DOHH2 (cell line): ENCODE measurements at regions not wholly inside any gene's neighbourhood (a gene's known extent, or its start where the extent isn't known, plus 50 kb on each side); places are given as distances from the start of the nearest gene placed in this dataset.

ENCODE experiments used
- EZH2phosphoT487 ChIP-seq: fragments of 200-600 bp; sonication (generic); IDR thresholded peaks from 2 replicates; pipeline ENCODE4 v1.6.1; 2017; ENCODE audit warnings: borderline replicate concordance, mild to moderate bottlenecking, antibody characterized with exemption, low read length, moderate library complexity, mixed read lengths
- TF ChIP-seq, protein P1 (sequence below): fragments of 200-600 bp; sonication (generic); IDR thresholded peaks from one replicate; pipeline ENCODE4 v1.5.1; 2014; ENCODE audit warnings: antibody characterized with exemption, mild to moderate bottlenecking, low read depth, low read length; ENCODE audit not compliant: poor library complexity, severe bottlenecking

DNA sequence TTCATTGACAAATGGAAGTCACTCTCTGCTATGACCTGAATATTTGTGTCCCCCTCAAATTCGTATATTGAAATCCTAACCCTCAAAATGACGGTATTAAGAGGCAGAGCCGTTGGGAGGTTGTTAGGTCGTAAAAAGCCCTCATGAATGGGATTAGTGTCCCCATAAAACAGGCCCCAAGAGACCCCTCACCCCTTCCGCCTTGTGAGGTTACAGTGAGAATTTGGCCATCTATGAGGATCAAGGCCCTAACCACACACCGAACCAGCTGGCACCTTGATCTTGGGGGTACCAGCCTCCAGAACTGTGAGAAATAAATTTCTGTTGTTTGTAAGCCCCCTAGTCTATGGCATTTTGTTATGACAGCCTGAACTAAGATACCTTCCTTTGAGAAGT lies 52.5 kb upstream of the SLC22A16 start:
- TF ChIP-seq, protein P1, sequence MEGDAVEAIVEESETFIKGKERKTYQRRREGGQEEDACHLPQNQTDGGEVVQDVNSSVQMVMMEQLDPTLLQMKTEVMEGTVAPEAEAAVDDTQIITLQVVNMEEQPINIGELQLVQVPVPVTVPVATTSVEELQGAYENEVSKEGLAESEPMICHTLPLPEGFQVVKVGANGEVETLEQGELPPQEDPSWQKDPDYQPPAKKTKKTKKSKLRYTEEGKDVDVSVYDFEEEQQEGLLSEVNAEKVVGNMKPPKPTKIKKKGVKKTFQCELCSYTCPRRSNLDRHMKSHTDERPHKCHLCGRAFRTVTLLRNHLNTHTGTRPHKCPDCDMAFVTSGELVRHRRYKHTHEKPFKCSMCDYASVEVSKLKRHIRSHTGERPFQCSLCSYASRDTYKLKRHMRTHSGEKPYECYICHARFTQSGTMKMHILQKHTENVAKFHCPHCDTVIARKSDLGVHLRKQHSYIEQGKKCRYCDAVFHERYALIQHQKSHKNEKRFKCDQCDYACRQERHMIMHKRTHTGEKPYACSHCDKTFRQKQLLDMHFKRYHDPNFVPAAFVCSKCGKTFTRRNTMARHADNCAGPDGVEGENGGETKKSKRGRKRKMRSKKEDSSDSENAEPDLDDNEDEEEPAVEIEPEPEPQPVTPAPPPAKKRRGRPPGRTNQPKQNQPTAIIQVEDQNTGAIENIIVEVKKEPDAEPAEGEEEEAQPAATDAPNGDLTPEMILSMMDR = no peak
- TF ChIP-seq EZH2phosphoT487 = no peak
